HCT116 (cell line): ENCODE measurements at regions not wholly inside any gene's neighbourhood (a gene's known extent, or its start where the extent isn't known, plus 50 kb on each side); places are given as distances from the start of the nearest gene placed in this dataset.

Experiments used
- ATAC-seq: fragments of 200-7000 bp; cut with Tn5 transposase; 2 replicates; pipeline ENCODE4 v1.9.1; 2020; ENCODE audit warnings: mild to moderate bottlenecking, moderate library complexity
- BruUV-seq: library from RNA; stranded (reverse); fragments of 400-500 nt; replicated peaks from 2 replicates; lab custom pipeline; 2021; lab: Mats Ljungman, UMichigan
- CTCF ChIA-PET: fragments of 300-600 bp; sonication (Branson Sonifier 250); formaldehyde crosslinking; loops from one replicate; lab custom pipeline; 2021; ENCODE audit warnings: antibody characterized with exemption; lab: Charles Lee
- POLR2A ChIA-PET: fragments of 300-600, 350-600 bp; sonication (Branson Sonifier 250); formaldehyde crosslinking; loops from one replicate; lab custom pipeline; 2021; ENCODE audit warnings: antibody characterized with exemption; lab: Charles Lee
- RAD21 ChIA-PET, 2 experiments: fragments of 300-600 bp; sonication (Branson Sonifier 250); formaldehyde crosslinking; loops; one replicate each; lab custom pipeline; 2023; ENCODE audit warnings: low total read pairs in 2 of 2; ENCODE audit not compliant: uncharacterized antibody in 2 of 2, unreplicated experiment in 2 of 2, low non-redundant PET in 1 of 2; lab: Charles Lee
- DNase-seq: peaks from one replicate; pipeline ENCODE4 v3.0.0-alpha.2; 2010; ENCODE audit warnings: low read depth, low spot score
- H2AFZ ChIP-seq: fragments of 200-600 bp; shearing (Covaris generic), sonication (generic); 2 replicates; pipeline ENCODE4 v1.6.1; 2017; ENCODE audit warnings: low read depth, mixed run types, mixed read lengths, antibody characterized with exemption, low read length; ENCODE audit not compliant: poor library complexity, severe bottlenecking
- H3K27ac ChIP-seq: 2 replicates; pipeline ENCODE4 v1.5.1; 2012; ENCODE audit warnings: low read depth, low read length
- H3K27me3 ChIP-seq: fragments of 200-600 bp; sonication (generic); 2 replicates; pipeline ENCODE4 v1.6.1; 2016; ENCODE audit warnings: mixed run types, low read length, mixed read lengths; ENCODE audit not compliant: insufficient read depth
- H3K36me3 ChIP-seq, 2 experiments: fragments of 200-500 bp in 1 of 2; fragments of 200-600 bp in 1 of 2; sonication (Bioruptor generic) in 1 of 2; sonication (generic) in 1 of 2; 2 replicates each; pipeline versions ENCODE4 v1.5.1 to v1.6.1; 2014 to 2016; ENCODE audit warnings: low read length in 2 of 2, inconsistent platforms in 1 of 2, mixed read lengths in 1 of 2, mixed run types in 1 of 2; ENCODE audit not compliant: insufficient read depth in 2 of 2, control insufficient read depth in 1 of 2
- H3K4me1 ChIP-seq, 2 experiments: fragments of 200-600 bp in 1 of 2; sonication (generic) in 1 of 2; 2 replicates each; pipeline versions ENCODE4 v1.5.1 to v1.6.1; 2012 to 2017; ENCODE audit warnings: low read length in 2 of 2, inconsistent platforms in 1 of 2, mild to moderate bottlenecking in 1 of 2, mixed read lengths in 1 of 2, mixed run types in 1 of 2, moderate library complexity in 1 of 2; ENCODE audit not compliant: insufficient read depth in 2 of 2, control insufficient read depth in 1 of 2
- H3K4me2 ChIP-seq: fragments of 200-600 bp; sonication (generic); 2 replicates; pipeline ENCODE4 v1.6.1; 2017; ENCODE audit warnings: mixed run types, low read length, mixed read lengths
- H3K4me3 ChIP-seq, 2 experiments: fragments of 200-600 bp in 1 of 2; sonication (generic) in 1 of 2; replicated peaks in 1 of 2; 2 replicates each; pipeline ENCODE4 v1.5.1; 2011 to 2016; ENCODE audit warnings: low read length in 2 of 2, control low read depth in 1 of 2, low read depth in 1 of 2, mild to moderate bottlenecking in 1 of 2, mixed read lengths in 1 of 2, mixed run types in 1 of 2
- H3K79me2 ChIP-seq: fragments of 200-600 bp; sonication (generic); 2 replicates; pipeline ENCODE4 v1.6.1; 2017; ENCODE audit warnings: mild to moderate bottlenecking, mixed run types, low read length, moderate library complexity, mixed read lengths; ENCODE audit not compliant: insufficient read depth
- H3K9ac ChIP-seq: fragments of 200-600 bp; sonication (generic); 2 replicates; pipeline ENCODE4 v1.6.1; 2016; ENCODE audit warnings: low read length, mixed read lengths
- H3K9me2 ChIP-seq: fragments of 200-600 bp; sonication (generic), shearing (Covaris generic); 2 replicates; pipeline ENCODE4 v1.6.1; 2017; ENCODE audit warnings: mixed run types, mild to moderate bottlenecking, moderate library complexity; ENCODE audit not compliant: insufficient read depth
- H3K9me3 ChIP-seq, 2 experiments: fragments of 200-500 bp in 1 of 2; fragments of 200-600 bp in 1 of 2; sonication (Bioruptor generic) in 1 of 2; sonication (generic) in 1 of 2; 2 replicates each; pipeline ENCODE4 v1.6.1; 2014 to 2017; ENCODE audit warnings: low read length in 2 of 2, mixed read lengths in 2 of 2, inconsistent platforms in 1 of 2, low read depth in 1 of 2, mild to moderate bottlenecking in 1 of 2, mixed run types in 1 of 2, moderate library complexity in 1 of 2; ENCODE audit not compliant: control insufficient read depth in 1 of 2, insufficient read depth in 1 of 2
- H4K20me1 ChIP-seq: fragments of 200-600 bp; sonication (generic), shearing (Covaris generic); 2 replicates; pipeline ENCODE4 v1.6.1; 2017; ENCODE audit warnings: mixed run types, mild to moderate bottlenecking, moderate library complexity; ENCODE audit not compliant: insufficient read depth
- CEBPB ChIP-seq: IDR thresholded peaks from 2 replicates; pipeline ENCODE4 v1.6.1; 2012; ENCODE audit warnings: low read depth
- CTCF ChIP-seq, 3 experiments: fragments of 200-600 bp in 1 of 3; sonication (generic) in 1 of 3; IDR thresholded peaks in 2 of 3; conservative IDR thresholded peaks in 1 of 3; 2 replicates each; pipeline ENCODE4 v1.5.1; 2012 to 2017; ENCODE audit warnings: low read depth in 2 of 3, low read length in 2 of 3, antibody characterized with exemption in 1 of 3, borderline replicate concordance in 1 of 3, control low read depth in 1 of 3, mild to moderate bottlenecking in 1 of 3, mixed read lengths in 1 of 3, mixed run types in 1 of 3, moderate library complexity in 1 of 3; ENCODE audit not compliant: insufficient read depth in 1 of 3
- EGR1 ChIP-seq: IDR thresholded peaks from 2 replicates; pipeline ENCODE4 v1.6.1; 2012; ENCODE audit warnings: low read depth
- EZH2phosphoT487 ChIP-seq: fragments of 200-600 bp; IDR thresholded peaks from 2 replicates; pipeline ENCODE4 v1.6.1; 2018; ENCODE audit warnings: antibody characterized with exemption, borderline replicate concordance
- POLR2A ChIP-seq: IDR thresholded peaks from 2 replicates; pipeline ENCODE4 v1.7.0; 2011; ENCODE audit warnings: borderline replicate concordance; ENCODE audit not compliant: insufficient read depth, insufficient read length; ENCODE audit errors: extremely low read depth
- POLR2AphosphoS5 ChIP-seq: IDR thresholded peaks from 2 replicates; pipeline ENCODE4 v1.6.1; 2011; ENCODE audit warnings: mild to moderate bottlenecking, low read depth, low read length, moderate library complexity
- RAD21 ChIP-seq: IDR thresholded peaks from 2 replicates; pipeline ENCODE4 v1.6.1; 2012; ENCODE audit warnings: low read depth, mild to moderate bottlenecking
- SIN3A ChIP-seq: IDR thresholded peaks from 2 replicates; pipeline ENCODE4 v1.6.1; 2012; ENCODE audit warnings: low read depth
- SP1 ChIP-seq: IDR thresholded peaks from 2 replicates; pipeline ENCODE4 v1.6.1; 2012; ENCODE audit warnings: low read depth
- TCF7L2 ChIP-seq: IDR thresholded peaks from 2 replicates; pipeline ENCODE4 v1.7.0; 2011; ENCODE audit warnings: borderline replicate concordance, inconsistent platforms; ENCODE audit not compliant: insufficient read depth, insufficient read length; ENCODE audit errors: extremely low read depth
- YY1 ChIP-seq: IDR thresholded peaks from 2 replicates; pipeline ENCODE4 v1.6.1; 2011; ENCODE audit warnings: low read length, low read depth, moderate library complexity, mild to moderate bottlenecking; ENCODE audit not compliant: insufficient replicate concordance; ENCODE audit errors: extremely low read depth
- ZFX ChIP-seq: fragments of 450-650 bp; IDR thresholded peaks from 2 replicates; pipeline ENCODE4 v1.6.1; 2017
- ZNF274 ChIP-seq: fragments of 200-500 bp; sonication (Bioruptor generic); IDR thresholded peaks from 2 replicates; pipeline ENCODE4 v1.6.1; 2014; ENCODE audit warnings: mild to moderate bottlenecking, low read depth, low read length, inconsistent platforms
- intact Hi-C: fragments of 100-400 bp; cut with micrococcal nuclease; formaldehyde crosslinking; loops from 2 replicates; pipeline ENCODE4 v1.10.0; 2022
- TF ChIP-seq, protein P1 (sequence below): IDR thresholded peaks from 2 replicates; pipeline ENCODE4 v1.6.1; 2012

- RAD21 ChIA-PET = no interaction called here
- ATAC-seq (no peak), DNase-seq (no peak)
- Histone ChIP-seq H3K79me2 (no peaks in the 10 kb centered on the region), H3K4me1 (no peaks in the 10 kb centered on the region), H3K9me2 (no peaks in the 10 kb centered on the region), H3K4me2 (no peak overlapping the region), H3K9ac (no peak overlapping the region), H3K27ac (no peak overlapping the region), H3K27me3 (no peaks in the 10 kb centered on the region), H4K20me1 (no peaks in the 10 kb centered on the region), H3K9me3 (no peaks in the 10 kb centered on the region), H3K36me3 (no peaks in the 10 kb centered on the region), H3K4me3 (no peak overlapping the region), H2AFZ (peak overlapping the region; percentile 8)
- POLR2A ChIA-PET = no interaction called here
- intact Hi-C loops = no loop called here
- no peak for TF ChIP-seq SIN3A
- TF ChIP-seq ZNF274 = no peak
- TF ChIP-seq RAD21 = no peak
- TF ChIP-seq, protein P1, sequence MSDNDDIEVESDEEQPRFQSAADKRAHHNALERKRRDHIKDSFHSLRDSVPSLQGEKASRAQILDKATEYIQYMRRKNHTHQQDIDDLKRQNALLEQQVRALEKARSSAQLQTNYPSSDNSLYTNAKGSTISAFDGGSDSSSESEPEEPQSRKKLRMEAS = no peak
- no peak for TF ChIP-seq SP1
- TF ChIP-seq YY1 = no peak
- TF ChIP-seq CEBPB = no peak
- TF ChIP-seq POLR2AphosphoS5 = no peak
- no peak for TF ChIP-seq POLR2A
- no peak for TF ChIP-seq EZH2phosphoT487
- no peak for TF ChIP-seq TCF7L2
- TF ChIP-seq CTCF (IDR thresholded peaks at IDR 0.05 in 2 of 3, conservative IDR thresholded peaks at IDR 0.05 in 1 of 3; ENCODE audit: borderline replicate concordance in 1 of 3, insufficient read depth in 1 of 3, low read depth in 2 of 3, low read length in 2 of 3) = no peak
- no peak for TF ChIP-seq EGR1
- no peak for TF ChIP-seq ZFX
- no TSS peak for BruUV-seq
- CTCF ChIA-PET = no interaction called here
Measured at GRCh38 chr1:98292994-98293393, 368.5 kb upstream of the SNX7 start.
